ENCODE measurements at regions not wholly inside any gene's neighbourhood (a gene's known extent, or its start where the extent isn't known, plus 50 kb on each side); places are given as distances from the start of the nearest gene placed in this dataset.

DNA sequence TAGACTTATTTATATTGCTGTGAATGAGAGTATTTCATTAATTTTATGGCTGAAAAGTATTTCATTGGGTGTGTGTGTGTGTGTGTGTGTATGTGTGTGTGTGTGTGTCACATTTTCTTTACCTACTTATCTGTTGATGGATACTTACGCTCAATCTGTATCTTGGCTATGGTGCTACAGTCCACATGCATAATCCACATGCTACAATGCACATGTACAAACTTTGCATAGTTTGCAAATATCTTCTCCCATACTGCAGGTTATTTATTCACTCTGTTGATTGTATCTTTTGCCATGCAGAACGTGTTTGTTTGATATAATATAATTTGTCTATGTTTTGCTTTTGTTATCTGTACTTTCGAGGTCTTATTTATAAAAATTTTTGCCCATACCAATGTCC is 167.8 kb downstream of the RAB28 start:
- no peaks in the 10 kb centered on the region for H3K4me1 ChIP-seq (ENCODE audit: insufficient read depth, low read length)
- no peak overlapping the region for H3K4me3 ChIP-seq (ENCODE audit: low read length)
- H2AFZ ChIP-seq (ENCODE audit: low read depth, low read length): no peak overlapping the region
- no peaks in the 10 kb centered on the region for H3K27me3 ChIP-seq (ENCODE audit: insufficient read depth, low read length)
- no peaks in the 10 kb centered on the region for H3K9me3 ChIP-seq (ENCODE audit: low read length)
- H3K36me3 ChIP-seq (ENCODE audit: insufficient read depth, low read length): no peaks in the 10 kb centered on the region

GRCh38 chr4:13313856-13314255 is 170.3 kb downstream of the RAB28 start:
- Histone ChIP-seq H3K4me3 (ENCODE audit: low read length) (no peak overlapping the region), H3K4me1 (ENCODE audit: insufficient read depth, low read length) (no peaks in the 10 kb centered on the region), H3K9me3 (ENCODE audit: low read length) (peaks cover 2% of the 10 kb centered on the region), H3K36me3 (ENCODE audit: insufficient read depth, low read length) (no peaks in the 10 kb centered on the region), H3K27me3 (ENCODE audit: insufficient read depth, low read length) (no peaks in the 10 kb centered on the region), H2AFZ (ENCODE audit: low read depth, low read length) (no peak overlapping the region)

DNA sequence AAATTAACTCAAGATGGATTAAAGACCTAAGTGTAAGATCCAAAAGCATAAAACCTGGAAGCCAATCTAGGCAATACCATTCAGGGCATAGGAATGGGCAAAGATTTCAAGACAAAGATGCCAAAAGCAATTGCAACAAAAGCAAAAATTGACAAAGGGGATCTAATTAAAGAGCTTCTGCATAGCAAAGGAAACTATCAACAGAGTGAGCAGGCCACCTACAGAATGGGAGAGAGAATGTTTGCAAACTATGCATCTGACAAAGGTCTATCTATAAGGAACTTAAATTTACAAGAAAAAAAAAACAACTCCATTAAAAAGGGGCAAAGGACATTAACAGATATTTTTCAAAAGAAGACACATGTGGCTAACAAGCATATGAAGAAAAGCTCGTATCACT is 171.9 kb downstream of the RAB28 start:
- Histone ChIP-seq H3K9me3 (ENCODE audit: low read length) (peaks cover 2% of the 10 kb centered on the region), H3K27me3 (ENCODE audit: insufficient read depth, low read length) (no peaks in the 10 kb centered on the region), H2AFZ (ENCODE audit: low read depth, low read length) (no peak overlapping the region), H3K4me1 (ENCODE audit: insufficient read depth, low read length) (no peaks in the 10 kb centered on the region), H3K36me3 (ENCODE audit: insufficient read depth, low read length) (no peaks in the 10 kb centered on the region), H3K4me3 (ENCODE audit: low read length) (no peak overlapping the region)

DNA sequence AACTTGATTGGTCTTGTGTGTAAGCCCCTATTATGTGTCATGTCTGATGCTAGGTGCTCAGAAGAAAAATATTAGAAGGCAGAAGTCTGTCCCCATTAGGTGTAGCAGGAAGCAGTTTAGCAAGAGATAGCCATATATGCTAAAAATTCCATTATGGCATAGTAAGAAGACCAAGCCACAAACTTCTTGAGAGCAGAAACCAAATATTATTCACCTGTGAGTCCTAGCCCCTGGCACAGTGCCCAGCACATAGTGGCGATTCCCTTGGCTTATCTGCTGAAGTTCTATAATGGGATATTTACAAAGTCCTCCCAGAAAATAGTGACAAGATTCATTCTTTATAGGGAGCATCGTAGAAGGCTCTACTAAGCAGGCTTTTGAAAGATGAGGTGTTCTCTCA is 174.4 kb downstream of the RAB28 start:
- Histone ChIP-seq H3K9me3 (ENCODE audit: low read length) (peaks cover 2% of the 10 kb centered on the region), H3K4me1 (ENCODE audit: insufficient read depth, low read length) (no peaks in the 10 kb centered on the region), H2AFZ (ENCODE audit: low read depth, low read length) (no peak overlapping the region), H3K36me3 (ENCODE audit: insufficient read depth, low read length) (no peaks in the 10 kb centered on the region), H3K27me3 (ENCODE audit: insufficient read depth, low read length) (no peaks in the 10 kb centered on the region), H3K4me3 (ENCODE audit: low read length) (no peak overlapping the region)

- no peaks in the 10 kb centered on the region for H3K27me3 ChIP-seq (ENCODE audit: insufficient read depth, low read length)
- H3K36me3 ChIP-seq (ENCODE audit: insufficient read depth, low read length): no peaks in the 10 kb centered on the region
- no peak overlapping the region for H3K4me3 ChIP-seq (ENCODE audit: low read length)
- H3K4me1 ChIP-seq (ENCODE audit: insufficient read depth, low read length): peaks cover 5% of the 10 kb centered on the region
- no peak overlapping the region for H2AFZ ChIP-seq (ENCODE audit: low read depth, low read length)
- H3K9me3 ChIP-seq (ENCODE audit: low read length): peaks cover 2% of the 10 kb centered on the region
Observed at GRCh38 chr4:13306356-13306755, 177.8 kb downstream of the RAB28 start.

DNA sequence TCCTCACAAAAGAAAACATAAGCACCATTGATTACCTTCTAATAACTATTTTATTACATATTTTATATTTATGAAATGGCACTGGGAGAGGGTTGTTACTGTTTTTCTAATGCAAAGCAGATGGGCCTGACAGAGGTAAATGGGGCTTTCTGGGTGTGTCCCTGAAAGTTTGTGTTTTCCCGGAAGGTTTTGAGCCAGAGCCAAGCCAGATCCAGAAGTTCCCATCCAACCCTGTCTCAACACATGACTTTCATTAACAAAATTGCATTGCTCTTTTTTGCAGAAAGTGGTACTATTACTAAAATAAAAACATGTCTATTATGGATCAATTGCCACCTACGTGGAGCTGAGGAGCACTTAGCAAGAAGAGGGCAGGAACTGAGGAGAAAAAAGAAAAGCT is 181.3 kb downstream of the RAB28 start:
- H3K4me1 ChIP-seq (ENCODE audit: insufficient read depth, low read length): peaks cover 5% of the 10 kb centered on the region
- H3K27me3 ChIP-seq (ENCODE audit: insufficient read depth, low read length): no peaks in the 10 kb centered on the region
- no peaks in the 10 kb centered on the region for H3K36me3 ChIP-seq (ENCODE audit: insufficient read depth, low read length)

GRCh38 chr4:13299343-13299742 is 184.8 kb downstream of the RAB28 start:
- Histone ChIP-seq H3K4me3 (ENCODE audit: low read length) (no peak overlapping the region), H2AFZ (ENCODE audit: low read depth, low read length) (no peak overlapping the region), H3K4me1 (ENCODE audit: insufficient read depth, low read length) (peaks cover 13% of the 10 kb centered on the region), H3K27me3 (ENCODE audit: insufficient read depth, low read length) (no peaks in the 10 kb centered on the region), H3K9me3 (ENCODE audit: low read length) (peaks cover 4% of the 10 kb centered on the region), H3K36me3 (ENCODE audit: insufficient read depth, low read length) (no peaks in the 10 kb centered on the region)

More for the DNA sequence above, 181.3 kb downstream of the RAB28 start:
- Histone ChIP-seq H3K9me3 (ENCODE audit: low read length) (no peaks in the 10 kb centered on the region), H2AFZ (ENCODE audit: low read depth, low read length) (no peak overlapping the region), H3K4me3 (ENCODE audit: low read length) (no peak overlapping the region)

DNA sequence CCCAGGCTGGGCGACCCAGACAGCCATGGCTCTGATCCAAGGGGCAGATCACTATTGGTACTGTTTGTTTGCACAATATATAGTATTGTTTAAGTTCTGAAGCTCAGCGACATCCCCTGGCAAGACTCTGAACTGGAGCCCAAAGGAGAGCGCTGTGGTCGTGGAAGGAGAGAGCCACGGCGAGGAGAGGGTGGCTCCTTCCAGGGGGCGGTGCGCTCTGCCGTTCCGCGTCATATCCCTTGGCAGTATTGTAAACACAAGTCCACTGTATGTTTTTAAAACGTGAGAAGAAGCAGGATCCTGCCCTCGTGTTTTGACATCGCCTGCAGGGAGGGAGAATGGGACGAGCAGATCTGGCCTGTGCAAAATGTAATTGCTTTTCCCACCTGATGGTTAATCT is 185.5 kb downstream of the RAB28 start:
- Histone ChIP-seq H3K36me3 (ENCODE audit: insufficient read depth, low read length) (no peaks in the 10 kb centered on the region), H3K4me1 (ENCODE audit: insufficient read depth, low read length) (peaks cover 13% of the 10 kb centered on the region), H3K9me3 (ENCODE audit: low read length) (peaks cover 4% of the 10 kb centered on the region), H3K4me3 (ENCODE audit: low read length) (no peak overlapping the region), H3K27me3 (ENCODE audit: insufficient read depth, low read length) (no peaks in the 10 kb centered on the region), H2AFZ (ENCODE audit: low read depth, low read length) (no peak overlapping the region)

- no peak overlapping the region for H2AFZ ChIP-seq (ENCODE audit: low read depth, low read length)
- H3K36me3 ChIP-seq (ENCODE audit: insufficient read depth, low read length): no peaks in the 10 kb centered on the region
- no peak overlapping the region for H3K4me3 ChIP-seq (ENCODE audit: low read length)
- peaks cover 8% of the 10 kb centered on the region for H3K4me1 ChIP-seq (ENCODE audit: insufficient read depth, low read length)
- peaks cover 4% of the 10 kb centered on the region for H3K9me3 ChIP-seq (ENCODE audit: low read length)
- H3K27me3 ChIP-seq (ENCODE audit: insufficient read depth, low read length): no peaks in the 10 kb centered on the region
Observed at GRCh38 chr4:13296986-13297385, 187.2 kb downstream of the RAB28 start.

DNA sequence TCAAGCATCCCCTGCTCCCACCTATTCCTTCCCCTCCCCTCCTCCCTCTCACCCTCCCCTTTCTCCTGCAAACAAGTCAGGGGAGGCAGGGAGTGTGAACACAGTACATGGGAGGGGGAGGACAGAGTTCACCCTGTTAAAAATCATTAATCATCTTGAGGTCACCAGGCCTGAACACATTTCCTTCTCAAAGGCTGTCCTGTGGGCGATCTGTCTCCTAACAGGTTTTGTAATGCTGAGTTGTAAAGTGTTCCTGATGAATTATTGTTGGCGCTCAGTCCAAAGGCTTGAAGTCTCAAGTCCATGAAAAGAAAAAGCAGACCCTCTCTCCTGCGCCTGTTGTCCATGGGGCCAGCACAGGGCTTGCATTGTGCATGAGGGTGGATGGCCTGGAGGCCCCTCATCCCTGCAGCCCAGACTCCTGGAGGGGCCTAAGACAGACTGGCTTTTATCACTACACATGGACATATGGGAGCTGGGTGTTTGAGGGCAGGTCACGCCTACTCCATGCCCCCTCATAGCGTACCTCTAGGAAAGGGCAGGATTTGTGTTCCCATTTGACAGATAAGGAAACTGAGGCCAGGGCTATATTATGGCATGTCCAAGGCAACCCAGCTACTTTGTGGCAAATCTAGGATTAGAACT is 189.1 kb downstream of the RAB28 start:
- Histone ChIP-seq H3K4me1 (ENCODE audit: insufficient read depth, low read length) (peaks cover 8% of the 10 kb centered on the region), H2AFZ (ENCODE audit: low read depth, low read length) (no peak overlapping the region), H3K27me3 (ENCODE audit: insufficient read depth, low read length) (no peaks in the 10 kb centered on the region), H3K4me3 (ENCODE audit: low read length) (no peak overlapping the region), H3K36me3 (ENCODE audit: insufficient read depth, low read length) (no peaks in the 10 kb centered on the region), H3K9me3 (ENCODE audit: low read length) (peaks cover 4% of the 10 kb centered on the region)

GRCh38 chr4:13292372-13292771 is 191.8 kb downstream of the RAB28 start:
- Histone ChIP-seq H3K36me3 (ENCODE audit: insufficient read depth, low read length) (no peaks in the 10 kb centered on the region), H3K4me1 (ENCODE audit: insufficient read depth, low read length) (peaks cover 8% of the 10 kb centered on the region), H3K27me3 (ENCODE audit: insufficient read depth, low read length) (no peaks in the 10 kb centered on the region), H2AFZ (ENCODE audit: low read depth, low read length) (no peak overlapping the region), H3K9me3 (ENCODE audit: low read length) (peaks cover 7% of the 10 kb centered on the region), H3K4me3 (ENCODE audit: low read length) (no peak overlapping the region)

DNA sequence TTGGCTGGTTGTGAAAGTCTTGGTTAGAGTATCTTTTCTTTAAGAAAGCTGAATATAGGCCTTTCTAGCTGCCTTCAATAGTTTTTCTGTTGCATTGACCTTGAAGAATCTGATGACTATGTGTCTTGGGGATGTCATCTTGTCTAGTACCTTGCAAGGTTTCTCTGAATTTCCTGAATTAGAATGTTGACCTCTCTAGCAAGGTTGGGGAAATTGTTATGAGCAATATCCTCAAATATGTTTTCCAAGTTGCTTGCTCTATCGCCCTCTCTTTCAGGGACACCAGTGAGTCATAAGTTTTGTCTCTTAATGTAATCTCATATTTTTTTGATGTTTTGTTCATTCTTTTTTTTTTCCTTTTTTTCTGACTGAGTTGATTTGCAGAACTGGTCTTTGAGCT is 194.7 kb downstream of the RAB28 start:
- no peak overlapping the region for H3K4me3 ChIP-seq (ENCODE audit: low read length)
- H3K36me3 ChIP-seq (ENCODE audit: insufficient read depth, low read length): no peaks in the 10 kb centered on the region
- H3K4me1 ChIP-seq (ENCODE audit: insufficient read depth, low read length): no peaks in the 10 kb centered on the region
- H2AFZ ChIP-seq (ENCODE audit: low read depth, low read length): no peak overlapping the region
- H3K9me3 ChIP-seq (ENCODE audit: low read length): peaks cover 3% of the 10 kb centered on the region
- no peaks in the 10 kb centered on the region for H3K27me3 ChIP-seq (ENCODE audit: insufficient read depth, low read length)

DNA sequence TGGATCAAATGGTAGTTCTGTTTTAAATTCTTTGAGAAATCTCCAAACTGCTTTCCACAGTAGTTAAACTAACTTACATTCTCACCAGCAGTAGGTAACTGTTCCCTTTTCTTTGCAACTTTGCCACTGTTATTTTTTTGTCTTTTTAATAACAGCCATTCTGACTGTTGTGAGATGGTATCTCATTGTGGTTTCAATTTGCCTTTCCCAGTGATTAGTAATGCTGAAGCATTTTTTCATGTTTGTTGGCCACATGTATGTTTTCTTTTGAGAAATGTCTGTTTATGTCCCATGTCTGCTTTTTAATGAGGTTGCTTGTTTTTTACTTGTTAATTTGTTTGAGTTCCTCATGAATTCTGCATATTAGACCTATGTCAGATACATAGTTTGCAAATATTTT is 198.8 kb downstream of the RAB28 start:
- no peaks in the 10 kb centered on the region for H3K36me3 ChIP-seq (ENCODE audit: insufficient read depth, low read length)
- peaks cover 3% of the 10 kb centered on the region for H3K9me3 ChIP-seq (ENCODE audit: low read length)
- H3K4me3 ChIP-seq (ENCODE audit: low read length): no peak overlapping the region
- no peaks in the 10 kb centered on the region for H3K4me1 ChIP-seq (ENCODE audit: insufficient read depth, low read length)
- no peaks in the 10 kb centered on the region for H3K27me3 ChIP-seq (ENCODE audit: insufficient read depth, low read length)
- H2AFZ ChIP-seq (ENCODE audit: low read depth, low read length): no peak overlapping the region

GRCh38 chr4:13284932-13285331 is 199.2 kb downstream of the RAB28 start:
- Histone ChIP-seq H3K4me3 (ENCODE audit: low read length) (no peak overlapping the region), H3K36me3 (ENCODE audit: insufficient read depth, low read length) (no peaks in the 10 kb centered on the region), H3K4me1 (ENCODE audit: insufficient read depth, low read length) (no peaks in the 10 kb centered on the region), H3K27me3 (ENCODE audit: insufficient read depth, low read length) (no peaks in the 10 kb centered on the region), H3K9me3 (ENCODE audit: low read length) (peaks cover 3% of the 10 kb centered on the region), H2AFZ (ENCODE audit: low read depth, low read length) (no peak overlapping the region)

Data from neuron (in vitro differentiated cells).